ENCODE measurements at regions not wholly inside any gene's neighbourhood (a gene's known extent, or its start where the extent isn't known, plus 50 kb on each side); places are given as distances from the start of the nearest gene placed in this dataset.

GRCh38 chr4:126547352-126547751 lies 1085.4 kb upstream of the INTU start:
- Histone ChIP-seq H3K4me1 (no peaks in the 10 kb centered on the region), H3K27me3 (no peaks in the 10 kb centered on the region), H3K27ac (no peak overlapping the region), H3K9me3 (no peaks in the 10 kb centered on the region), H3K4me3 (no peak overlapping the region), H3K36me3 (no peaks in the 10 kb centered on the region)
- TF ChIP-seq POLR2A (IDR thresholded peaks at IDR 0.05) (no peak), CTCF (IDR thresholded peaks at IDR 0.05) (no peak)
- no peak for DNase-seq

GRCh38 chr4:126548890-126549289 lies 1083.9 kb upstream of the INTU start:
- no peak overlapping the region for H3K4me3 ChIP-seq
- no peak for DNase-seq
- no peaks in the 10 kb centered on the region for H3K36me3 ChIP-seq
- no peaks in the 10 kb centered on the region for H3K4me1 ChIP-seq
- H3K27ac ChIP-seq, result no peak overlapping the region
- H3K9me3 ChIP-seq, result no peaks in the 10 kb centered on the region
- TF ChIP-seq CTCF (IDR thresholded peaks at IDR 0.05) (no peak), POLR2A (IDR thresholded peaks at IDR 0.05) (no peak)
- H3K27me3 ChIP-seq, result no peaks in the 10 kb centered on the region

GRCh38 chr4:126552321-126552720 lies 1080.4 kb upstream of the INTU start:
- H3K36me3 ChIP-seq, result no peaks in the 10 kb centered on the region
- no peak for DNase-seq

GRCh38 chr4:126553248-126553647 lies 1079.5 kb upstream of the INTU start:
- TF ChIP-seq POLR2A (IDR thresholded peaks at IDR 0.05) (no peak), CTCF (IDR thresholded peaks at IDR 0.05) (no peak)
- H3K27me3 ChIP-seq, result no peaks in the 10 kb centered on the region
- DNase-seq, result no peak
- no peaks in the 10 kb centered on the region for H3K9me3 ChIP-seq
- H3K27ac ChIP-seq, result no peak overlapping the region
- H3K36me3 ChIP-seq, result no peaks in the 10 kb centered on the region
- H3K4me1 ChIP-seq, result no peaks in the 10 kb centered on the region
- no peak overlapping the region for H3K4me3 ChIP-seq

More at GRCh38 chr4:126552321-126552720, 1080.4 kb upstream of the INTU start:
- Histone ChIP-seq H3K4me1 (no peaks in the 10 kb centered on the region), H3K27ac (no peak overlapping the region), H3K27me3 (no peaks in the 10 kb centered on the region), H3K4me3 (no peak overlapping the region), H3K9me3 (no peaks in the 10 kb centered on the region)
- TF ChIP-seq POLR2A (IDR thresholded peaks at IDR 0.05), result no peak

- H3K27ac ChIP-seq, result no peak overlapping the region
- H3K4me1 ChIP-seq, result no peaks in the 10 kb centered on the region
- TF ChIP-seq POLR2A (IDR thresholded peaks at IDR 0.05) (no peak), CTCF (IDR thresholded peaks at IDR 0.05) (no peak)
- H3K36me3 ChIP-seq, result no peaks in the 10 kb centered on the region
- H3K9me3 ChIP-seq, result no peaks in the 10 kb centered on the region
- no peak overlapping the region for H3K4me3 ChIP-seq
- H3K27me3 ChIP-seq, result no peaks in the 10 kb centered on the region
- DNase-seq, result no peak
These were observed 1074.2 kb upstream of the INTU start for GRCh38 chr4:126558596-126558995.

GRCh38 chr4:126559961-126560360 lies 1072.8 kb upstream of the INTU start:
- TF ChIP-seq CTCF (IDR thresholded peaks at IDR 0.05), result no peak
- no peak for TF ChIP-seq POLR2A (IDR thresholded peaks at IDR 0.05)
- no peak for DNase-seq
- H3K9me3 ChIP-seq, result no peaks in the 10 kb centered on the region

More at GRCh38 chr4:126559961-126560360, 1072.8 kb upstream of the INTU start:
- no peaks in the 10 kb centered on the region for H3K36me3 ChIP-seq
- no peak overlapping the region for H3K4me3 ChIP-seq
- H3K27me3 ChIP-seq, result no peaks in the 10 kb centered on the region
- H3K4me1 ChIP-seq, result no peaks in the 10 kb centered on the region
- no peak overlapping the region for H3K27ac ChIP-seq

Measured in Peyer's patch (tissue), 4 donors.